ENCODE measurements at regions not wholly inside any gene's neighbourhood (a gene's known extent, or its start where the extent isn't known, plus 50 kb on each side); places are given as distances from the start of the nearest gene placed in this dataset.

GRCh38 chr18:39435996-39436395, 1870.4 kb upstream of the CELF4 start:
- TF ChIP-seq POLR2A (IDR thresholded peaks at IDR 0.05; ENCODE audit: extremely low read depth, insufficient read length) (no peak), CTCF (IDR thresholded peaks at IDR 0.05; ENCODE audit: low read depth, low read length) (no peak)
